ENCODE measurements at regions not wholly inside any gene's neighbourhood (a gene's known extent, or its start where the extent isn't known, plus 50 kb on each side); places are given as distances from the start of the nearest gene placed in this dataset.
"Not testable (repeated sequence)": the region's sequence is repeated elsewhere in the genome, so short reads cannot be mapped to it uniquely, and the experiment has no call there.

GRCh38 chr19:27718234-27718633 is 1494.7 kb downstream of the UQCRFS1 start:
- peaks cover 0 to 9% (median 0%) of the 10 kb centered on the region in 3 donors for H3K4me1 ChIP-seq (ENCODE audit: control insufficient read depth in 3 of 3, insufficient read depth in 3 of 3, low read length in 3 of 3)
- H3K9me3 ChIP-seq (ENCODE audit: control insufficient read depth in 3 of 3, low read length in 3 of 3) = peaks cover 0 to 6% (median 0%) of the 10 kb centered on the region in 3 donors
- H3K4me3 ChIP-seq (ENCODE audit: low read length in 3 of 3) = no peak overlapping the region
- no peak overlapping the region for H3K27ac ChIP-seq (ENCODE audit: low read depth, low read length)
- no peaks in the 10 kb centered on the region for H3K36me3 ChIP-seq (ENCODE audit: control insufficient read depth in 3 of 3, insufficient read depth in 3 of 3, low read length in 3 of 3)
- no peaks in the 10 kb centered on the region for H3K27me3 ChIP-seq (ENCODE audit: control insufficient read depth in 3 of 3, insufficient read depth in 3 of 3, low read length in 3 of 3)
- H3K9ac ChIP-seq (ENCODE audit: low read depth in 1 of 3, low read length in 3 of 3) = no peak overlapping the region

DNA sequence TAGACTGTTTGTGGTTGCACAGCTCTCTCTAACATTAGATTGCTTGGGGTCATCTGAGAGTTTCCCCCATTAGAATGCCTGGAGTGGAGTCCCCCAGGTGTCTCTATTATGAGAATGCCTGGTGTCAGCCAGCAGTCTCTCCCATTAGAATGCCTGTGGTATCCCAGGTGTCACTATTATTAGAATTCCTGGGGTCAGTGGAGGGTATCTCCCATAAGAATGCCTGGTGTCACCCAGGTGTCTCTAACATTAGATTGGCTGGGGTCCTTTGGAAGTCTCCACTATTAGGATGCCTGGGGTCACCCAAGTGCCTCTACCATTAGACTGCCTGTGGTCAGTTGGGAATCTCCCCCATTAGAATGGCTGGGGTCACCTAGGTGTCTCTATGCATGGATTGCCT is 1495.1 kb downstream of the UQCRFS1 start:
- no peaks in the 10 kb centered on the region for H3K27me3 ChIP-seq (ENCODE audit: control insufficient read depth in 3 of 3, insufficient read depth in 3 of 3, low read length in 3 of 3)
- no peak overlapping the region for H3K4me3 ChIP-seq (ENCODE audit: low read length in 3 of 3)
- H3K4me1 ChIP-seq (ENCODE audit: control insufficient read depth in 3 of 3, insufficient read depth in 3 of 3, low read length in 3 of 3) = peaks cover 0 to 9% (median 0%) of the 10 kb centered on the region in 3 donors
- H3K36me3 ChIP-seq (ENCODE audit: control insufficient read depth in 3 of 3, insufficient read depth in 3 of 3, low read length in 3 of 3) = no peaks in the 10 kb centered on the region
- no peak overlapping the region for H3K27ac ChIP-seq (ENCODE audit: low read depth, low read length)
- H3K9me3 ChIP-seq (ENCODE audit: control insufficient read depth in 3 of 3, low read length in 3 of 3) = peaks cover 0 to 6% (median 0%) of the 10 kb centered on the region in 3 donors
- H3K9ac ChIP-seq (ENCODE audit: low read depth in 1 of 3, low read length in 3 of 3) = no peak overlapping the region

- H3K27ac ChIP-seq (ENCODE audit: low read depth, low read length) = no peak overlapping the region
- peaks cover 0 to 9% (median 0%) of the 10 kb centered on the region in 3 donors for H3K4me1 ChIP-seq (ENCODE audit: control insufficient read depth in 3 of 3, insufficient read depth in 3 of 3, low read length in 3 of 3)
- H3K9ac ChIP-seq (ENCODE audit: low read depth in 1 of 3, low read length in 3 of 3) = no peak overlapping the region
- H3K4me3 ChIP-seq (ENCODE audit: low read length in 3 of 3) = no peak overlapping the region
- H3K9me3 ChIP-seq (ENCODE audit: control insufficient read depth in 3 of 3, low read length in 3 of 3) = peaks cover 0 to 6% (median 0%) of the 10 kb centered on the region in 3 donors
- H3K36me3 ChIP-seq (ENCODE audit: control insufficient read depth in 3 of 3, insufficient read depth in 3 of 3, low read length in 3 of 3) = no peaks in the 10 kb centered on the region
- H3K27me3 ChIP-seq (ENCODE audit: control insufficient read depth in 3 of 3, insufficient read depth in 3 of 3, low read length in 3 of 3) = no peaks in the 10 kb centered on the region
Observed at GRCh38 chr19:27716922-27717321, 1496.0 kb downstream of the UQCRFS1 start.

- Histone ChIP-seq H3K36me3 (ENCODE audit: control insufficient read depth in 3 of 3, insufficient read depth in 3 of 3, low read length in 3 of 3) (no peaks in the 10 kb centered on the region), H3K4me1 (ENCODE audit: control insufficient read depth in 3 of 3, insufficient read depth in 3 of 3, low read length in 3 of 3) (peaks cover 0 to 9% (median 0%) of the 10 kb centered on the region in 3 donors), H3K9ac (ENCODE audit: low read depth in 1 of 3, low read length in 3 of 3) (no peak overlapping the region), H3K9me3 (ENCODE audit: control insufficient read depth in 3 of 3, low read length in 3 of 3) (peaks cover 0 to 6% (median 0%) of the 10 kb centered on the region in 3 donors), H3K4me3 (ENCODE audit: low read length in 3 of 3) (no peak overlapping the region), H3K27me3 (ENCODE audit: control insufficient read depth in 3 of 3, insufficient read depth in 3 of 3, low read length in 3 of 3) (no peaks in the 10 kb centered on the region), H3K27ac (ENCODE audit: low read depth, low read length) (no peak overlapping the region)
Observed at GRCh38 chr19:27714857-27715256, 1498.1 kb downstream of the UQCRFS1 start.

DNA sequence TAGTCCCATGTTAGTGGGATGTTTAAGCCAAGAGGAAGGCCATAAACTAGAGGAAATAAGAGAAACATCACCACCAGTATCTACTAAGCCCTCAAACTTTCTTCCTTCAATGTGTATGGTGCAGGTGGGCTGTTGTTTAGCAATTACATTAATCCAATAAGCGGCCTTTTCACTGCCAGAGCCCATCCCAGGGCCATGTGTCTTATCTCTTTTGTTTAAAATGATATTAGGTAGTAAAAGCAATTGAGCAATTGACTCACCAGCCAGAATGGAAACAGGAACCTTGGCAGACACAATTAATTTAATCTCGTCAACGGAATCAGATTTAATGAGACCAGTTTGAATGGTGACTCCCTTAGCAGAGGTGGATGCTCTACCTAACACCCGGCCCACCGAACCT is 1503.5 kb downstream of the UQCRFS1 start:
- H3K4me3 ChIP-seq (ENCODE audit: low read length in 3 of 3) = no peak overlapping the region
- no peak overlapping the region for H3K9ac ChIP-seq (ENCODE audit: low read depth in 1 of 3, low read length in 3 of 3)
- H3K36me3 ChIP-seq (ENCODE audit: control insufficient read depth in 3 of 3, insufficient read depth in 3 of 3, low read length in 3 of 3) = no peaks in the 10 kb centered on the region
- H3K27me3 ChIP-seq (ENCODE audit: control insufficient read depth in 3 of 3, insufficient read depth in 3 of 3, low read length in 3 of 3) = no peaks in the 10 kb centered on the region
- no peaks in the 10 kb centered on the region for H3K4me1 ChIP-seq (ENCODE audit: control insufficient read depth in 3 of 3, insufficient read depth in 3 of 3, low read length in 3 of 3)
- no peaks in the 10 kb centered on the region for H3K9me3 ChIP-seq (ENCODE audit: control insufficient read depth in 3 of 3, low read length in 3 of 3)
- no peak overlapping the region for H3K27ac ChIP-seq (ENCODE audit: low read depth, low read length)

GRCh38 chr19:27708986-27709385 is 1504.0 kb downstream of the UQCRFS1 start:
- not testable (repeated sequence) for H3K9ac ChIP-seq (ENCODE audit: low read depth in 1 of 3, low read length in 3 of 3); H3K27ac ChIP-seq (ENCODE audit: low read depth, low read length); H3K9me3 ChIP-seq (ENCODE audit: control insufficient read depth in 3 of 3, low read length in 3 of 3); H3K4me1 ChIP-seq (ENCODE audit: control insufficient read depth in 3 of 3, insufficient read depth in 3 of 3, low read length in 3 of 3); H3K4me3 ChIP-seq (ENCODE audit: low read length in 3 of 3); H3K27me3 ChIP-seq (ENCODE audit: control insufficient read depth in 3 of 3, insufficient read depth in 3 of 3, low read length in 3 of 3); H3K36me3 ChIP-seq (ENCODE audit: control insufficient read depth in 3 of 3, insufficient read depth in 3 of 3, low read length in 3 of 3)

GRCh38 chr19:27707026-27707425 is 1505.9 kb downstream of the UQCRFS1 start:
- H3K27me3 ChIP-seq (ENCODE audit: control insufficient read depth in 3 of 3, insufficient read depth in 3 of 3, low read length in 3 of 3); H3K4me3 ChIP-seq (ENCODE audit: low read length in 3 of 3); H3K4me1 ChIP-seq (ENCODE audit: control insufficient read depth in 3 of 3, insufficient read depth in 3 of 3, low read length in 3 of 3); H3K9me3 ChIP-seq (ENCODE audit: control insufficient read depth in 3 of 3, low read length in 3 of 3); H3K36me3 ChIP-seq (ENCODE audit: control insufficient read depth in 3 of 3, insufficient read depth in 3 of 3, low read length in 3 of 3); H3K27ac ChIP-seq (ENCODE audit: low read depth, low read length); H3K9ac ChIP-seq (ENCODE audit: low read depth in 1 of 3, low read length in 3 of 3): not testable (repeated sequence)

DNA sequence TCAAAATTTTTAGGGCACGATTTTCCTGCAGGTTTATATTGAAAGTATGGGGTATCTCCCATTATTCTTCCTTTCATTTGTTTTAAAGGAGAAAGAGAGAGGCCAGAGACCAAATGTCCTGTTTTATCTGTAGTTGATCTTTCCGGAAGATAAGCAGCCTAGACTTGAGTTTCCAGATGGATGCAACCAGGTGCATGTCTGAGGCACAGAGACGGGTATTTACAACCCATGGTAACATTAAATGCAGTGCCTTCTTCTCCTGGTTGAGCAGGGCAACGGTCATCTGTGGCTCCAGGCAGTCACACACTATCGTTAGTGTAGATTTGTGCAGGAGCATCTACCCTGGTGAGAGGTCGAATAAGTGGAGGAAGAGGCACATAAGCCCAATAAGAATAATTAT is 1507.1 kb downstream of the UQCRFS1 start:
- no peaks in the 10 kb centered on the region for H3K4me1 ChIP-seq (ENCODE audit: control insufficient read depth in 3 of 3, insufficient read depth in 3 of 3, low read length in 3 of 3)
- H3K9me3 ChIP-seq (ENCODE audit: control insufficient read depth in 3 of 3, low read length in 3 of 3) = no peaks in the 10 kb centered on the region
- H3K9ac ChIP-seq (ENCODE audit: low read depth in 1 of 3, low read length in 3 of 3) = no peak overlapping the region
- H3K4me3 ChIP-seq (ENCODE audit: low read length in 3 of 3) = no peak overlapping the region
- no peaks in the 10 kb centered on the region for H3K27me3 ChIP-seq (ENCODE audit: control insufficient read depth in 3 of 3, insufficient read depth in 3 of 3, low read length in 3 of 3)
- H3K27ac ChIP-seq (ENCODE audit: low read depth, low read length) = no peak overlapping the region
- no peaks in the 10 kb centered on the region for H3K36me3 ChIP-seq (ENCODE audit: control insufficient read depth in 3 of 3, insufficient read depth in 3 of 3, low read length in 3 of 3)

DNA sequence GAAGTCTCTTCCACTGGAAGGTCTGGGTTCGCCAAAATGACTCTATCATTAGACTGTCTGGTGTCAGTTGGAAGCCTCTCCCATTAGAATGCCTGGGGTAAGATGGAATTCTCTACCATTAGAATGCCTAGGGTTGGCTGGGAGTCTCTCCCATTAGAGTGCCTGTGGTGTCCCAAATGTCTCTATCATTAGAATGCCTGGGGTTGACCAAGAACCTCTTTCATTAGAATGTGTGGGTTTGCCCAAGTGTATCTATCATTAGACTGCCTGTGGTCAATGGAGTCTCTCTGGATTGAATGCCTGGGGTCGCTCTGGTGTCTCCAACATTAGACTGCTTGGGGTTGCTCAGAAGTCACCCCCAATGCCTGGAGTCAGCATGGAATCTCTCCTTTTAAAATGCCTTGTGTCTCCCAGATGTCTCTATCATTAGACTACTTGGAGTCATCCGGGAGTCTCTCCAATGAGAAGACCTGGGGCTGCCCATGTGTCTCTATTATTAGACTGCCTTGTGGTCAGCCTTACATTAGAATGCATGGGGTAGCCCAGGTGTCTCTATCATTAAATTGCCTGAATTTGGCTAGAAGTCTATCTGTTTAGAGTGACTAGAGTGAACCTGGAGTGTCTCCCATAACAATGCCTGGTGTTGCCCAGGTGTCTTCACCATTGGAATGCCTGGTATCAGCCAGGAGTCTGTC is 1518.4 kb downstream of the UQCRFS1 start:
- no peak overlapping the region for H3K27ac ChIP-seq (ENCODE audit: low read depth, low read length)
- no peak overlapping the region for H3K9ac ChIP-seq (ENCODE audit: low read depth in 1 of 3, low read length in 3 of 3)
- H3K4me3 ChIP-seq (ENCODE audit: low read length in 3 of 3) = no peak overlapping the region
- peaks cover 0 to 6% (median 4%) of the 10 kb centered on the region in 3 donors for H3K4me1 ChIP-seq (ENCODE audit: control insufficient read depth in 3 of 3, insufficient read depth in 3 of 3, low read length in 3 of 3)
- no peaks in the 10 kb centered on the region for H3K9me3 ChIP-seq (ENCODE audit: control insufficient read depth in 3 of 3, low read length in 3 of 3)
- no peaks in the 10 kb centered on the region for H3K27me3 ChIP-seq (ENCODE audit: control insufficient read depth in 3 of 3, insufficient read depth in 3 of 3, low read length in 3 of 3)
- no peaks in the 10 kb centered on the region for H3K36me3 ChIP-seq (ENCODE audit: control insufficient read depth in 3 of 3, insufficient read depth in 3 of 3, low read length in 3 of 3)

DNA sequence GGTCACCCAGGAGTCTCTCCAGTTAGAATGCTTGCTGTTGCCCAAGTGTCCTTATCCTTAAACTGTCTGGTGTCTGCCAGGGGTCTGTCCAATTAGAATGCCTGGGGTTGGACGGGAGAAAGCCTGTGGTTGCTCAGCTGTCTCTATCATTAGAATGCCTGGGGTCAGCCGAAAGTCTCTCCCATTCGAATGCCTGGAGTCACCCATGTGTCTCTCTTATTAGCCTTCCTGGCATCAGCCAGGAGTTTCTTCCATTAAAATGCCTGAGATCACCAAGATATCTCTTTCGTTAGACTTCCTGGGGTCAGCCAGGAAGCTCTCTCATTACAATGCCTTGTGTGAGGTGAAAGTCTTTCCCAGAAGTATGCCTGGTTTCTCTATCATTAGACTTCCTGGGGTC is 1521.0 kb downstream of the UQCRFS1 start:
- no peaks in the 10 kb centered on the region for H3K36me3 ChIP-seq (ENCODE audit: control insufficient read depth in 3 of 3, insufficient read depth in 3 of 3, low read length in 3 of 3)
- no peak overlapping the region for H3K9ac ChIP-seq (ENCODE audit: low read depth in 1 of 3, low read length in 3 of 3)
- H3K27ac ChIP-seq (ENCODE audit: low read depth, low read length) = no peak overlapping the region
- no peak overlapping the region for H3K4me3 ChIP-seq (ENCODE audit: low read length in 3 of 3)
- no peaks in the 10 kb centered on the region for H3K27me3 ChIP-seq (ENCODE audit: control insufficient read depth in 3 of 3, insufficient read depth in 3 of 3, low read length in 3 of 3)
- no peaks in the 10 kb centered on the region for H3K9me3 ChIP-seq (ENCODE audit: control insufficient read depth in 3 of 3, low read length in 3 of 3)
- H3K4me1 ChIP-seq (ENCODE audit: control insufficient read depth in 3 of 3, insufficient read depth in 3 of 3, low read length in 3 of 3) = peaks cover 0 to 6% (median 4%) of the 10 kb centered on the region in 3 donors
